ENCODE measurements at regions not wholly inside any gene's neighbourhood (a gene's known extent, or its start where the extent isn't known, plus 50 kb on each side); places are given as distances from the start of the nearest gene placed in this dataset.
"Not testable (repeated sequence)": the region's sequence is repeated elsewhere in the genome, so short reads cannot be mapped to it uniquely, and the experiment has no call there.

DNA sequence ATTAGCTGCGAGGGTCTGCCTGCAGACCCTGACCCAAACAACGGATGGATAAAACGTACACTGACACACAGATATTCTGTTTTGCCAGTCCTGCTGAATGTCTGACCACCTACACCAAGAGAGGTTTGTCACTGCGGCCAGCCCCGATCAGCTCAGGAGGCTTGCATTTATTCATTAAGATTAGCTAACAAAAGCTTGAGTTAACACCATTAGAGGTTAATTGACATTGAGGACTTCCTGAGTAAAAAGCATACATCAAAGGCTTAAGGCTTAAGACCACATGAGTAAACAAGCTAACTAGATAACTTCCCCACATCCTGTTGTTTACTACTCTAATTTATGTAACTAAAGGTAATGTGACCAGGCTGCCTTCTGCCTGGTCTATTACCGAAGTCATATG, 198.1 kb upstream of the TRPC7 start:
- H3K4me3 ChIP-seq, result no peak overlapping the region
- no peaks in the 10 kb centered on the region for H3K9me3 ChIP-seq
- TF ChIP-seq, protein P1, sequence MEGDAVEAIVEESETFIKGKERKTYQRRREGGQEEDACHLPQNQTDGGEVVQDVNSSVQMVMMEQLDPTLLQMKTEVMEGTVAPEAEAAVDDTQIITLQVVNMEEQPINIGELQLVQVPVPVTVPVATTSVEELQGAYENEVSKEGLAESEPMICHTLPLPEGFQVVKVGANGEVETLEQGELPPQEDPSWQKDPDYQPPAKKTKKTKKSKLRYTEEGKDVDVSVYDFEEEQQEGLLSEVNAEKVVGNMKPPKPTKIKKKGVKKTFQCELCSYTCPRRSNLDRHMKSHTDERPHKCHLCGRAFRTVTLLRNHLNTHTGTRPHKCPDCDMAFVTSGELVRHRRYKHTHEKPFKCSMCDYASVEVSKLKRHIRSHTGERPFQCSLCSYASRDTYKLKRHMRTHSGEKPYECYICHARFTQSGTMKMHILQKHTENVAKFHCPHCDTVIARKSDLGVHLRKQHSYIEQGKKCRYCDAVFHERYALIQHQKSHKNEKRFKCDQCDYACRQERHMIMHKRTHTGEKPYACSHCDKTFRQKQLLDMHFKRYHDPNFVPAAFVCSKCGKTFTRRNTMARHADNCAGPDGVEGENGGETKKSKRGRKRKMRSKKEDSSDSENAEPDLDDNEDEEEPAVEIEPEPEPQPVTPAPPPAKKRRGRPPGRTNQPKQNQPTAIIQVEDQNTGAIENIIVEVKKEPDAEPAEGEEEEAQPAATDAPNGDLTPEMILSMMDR (IDR thresholded peaks at IDR 0.05), result no peak
- TF ChIP-seq POLR2A (IDR thresholded peaks at IDR 0.05; ENCODE audit: low read depth) (no peak), EP300 (IDR thresholded peaks at IDR 0.05) (no peak), POLR2AphosphoS5 (IDR thresholded peaks at IDR 0.05) (no peak)
- no peaks in the 10 kb centered on the region for H3K27me3 ChIP-seq
- H3K4me1 ChIP-seq, result no peaks in the 10 kb centered on the region
- H3K27ac ChIP-seq (replicated peaks in 1 of 4), result no peak overlapping the region
- WGBS, result 67% methylated on average over 6 of the region's 6 CpGs
- intact Hi-C loops (cut with DNase I), result no loop called here
- no peaks in the 10 kb centered on the region for H3K36me3 ChIP-seq
- no peak for DNase-seq (ENCODE audit: extremely low spot score)

DNA sequence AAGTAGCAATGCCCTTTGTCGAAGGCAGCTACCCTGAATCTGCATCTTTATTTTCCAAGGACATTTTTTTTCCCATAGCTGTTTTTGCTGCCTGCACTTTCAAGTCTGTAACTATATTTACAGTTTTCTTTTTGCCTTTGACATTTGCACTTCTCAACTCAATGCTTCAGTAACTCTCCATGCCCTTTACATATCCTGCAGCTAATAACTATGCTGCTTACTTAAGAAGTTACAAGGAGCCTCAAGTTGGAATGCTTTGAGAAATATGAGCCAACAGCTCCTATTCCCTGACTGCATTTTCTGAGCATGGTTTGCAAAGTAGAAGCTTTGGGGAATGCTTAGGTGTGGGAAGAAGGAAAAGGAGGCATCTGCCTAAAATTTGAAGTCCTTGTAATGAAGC, 194.8 kb upstream of the TRPC7 start:
- no peak overlapping the region for H3K27ac ChIP-seq (replicated peaks in 1 of 4)
- H3K27me3 ChIP-seq, result no peaks in the 10 kb centered on the region
- H3K4me3 ChIP-seq, result no peak overlapping the region
- TF ChIP-seq POLR2AphosphoS5 (IDR thresholded peaks at IDR 0.05), result no peak
- no peak for TF ChIP-seq POLR2A (IDR thresholded peaks at IDR 0.05; ENCODE audit: low read depth)
- TF ChIP-seq, protein P1 (IDR thresholded peaks at IDR 0.05), result no peak
- no peak for TF ChIP-seq EP300 (IDR thresholded peaks at IDR 0.05)
- no peaks in the 10 kb centered on the region for H3K4me1 ChIP-seq
- WGBS, result 93% methylated on average over 1 of the region's 1 CpG
- DNase-seq (ENCODE audit: extremely low spot score), result no peak
- intact Hi-C loops (cut with DNase I), result no loop called here
- H3K9me3 ChIP-seq, result peaks cover 0 to 15% (median 6%) of the 10 kb centered on the region in 4 donors
- H3K36me3 ChIP-seq, result no peaks in the 10 kb centered on the region

DNA sequence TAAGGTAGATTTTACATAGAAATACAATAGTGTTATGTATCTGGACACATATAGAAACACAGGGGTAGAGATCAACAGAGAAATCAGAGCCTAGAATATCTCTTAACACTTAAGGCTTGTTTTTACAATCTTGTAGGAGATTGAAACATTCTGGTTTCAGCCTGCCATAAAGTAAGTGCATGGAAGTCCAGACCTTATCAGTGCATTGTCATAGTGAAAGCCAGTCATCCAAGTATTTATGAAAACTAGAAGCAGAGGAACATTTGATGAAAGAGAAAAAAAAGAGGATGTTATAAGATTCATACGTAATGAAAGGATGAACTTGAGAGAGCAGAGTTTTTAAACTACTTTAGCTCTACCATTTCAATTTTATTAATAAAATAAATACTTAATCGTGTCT, 194.3 kb upstream of the TRPC7 start:
- 69% methylated on average over 2 of the region's 2 CpGs for WGBS
- Histone ChIP-seq H3K27ac (replicated peaks in 1 of 4) (no peak overlapping the region), H3K4me1 (no peaks in the 10 kb centered on the region), H3K4me3 (no peak overlapping the region), H3K36me3 (no peaks in the 10 kb centered on the region), H3K9me3 (peaks cover 0 to 18% (median 9%) of the 10 kb centered on the region in 4 donors), H3K27me3 (no peaks in the 10 kb centered on the region)
- no peak for DNase-seq (ENCODE audit: extremely low spot score)
- TF ChIP-seq EP300 (IDR thresholded peaks at IDR 0.05) (no peak), POLR2AphosphoS5 (IDR thresholded peaks at IDR 0.05) (no peak), POLR2A (IDR thresholded peaks at IDR 0.05; ENCODE audit: low read depth) (no peak)
- TF ChIP-seq, protein P1 (IDR thresholded peaks at IDR 0.05), result no peak
- intact Hi-C loops (cut with DNase I), result no loop called here

DNA sequence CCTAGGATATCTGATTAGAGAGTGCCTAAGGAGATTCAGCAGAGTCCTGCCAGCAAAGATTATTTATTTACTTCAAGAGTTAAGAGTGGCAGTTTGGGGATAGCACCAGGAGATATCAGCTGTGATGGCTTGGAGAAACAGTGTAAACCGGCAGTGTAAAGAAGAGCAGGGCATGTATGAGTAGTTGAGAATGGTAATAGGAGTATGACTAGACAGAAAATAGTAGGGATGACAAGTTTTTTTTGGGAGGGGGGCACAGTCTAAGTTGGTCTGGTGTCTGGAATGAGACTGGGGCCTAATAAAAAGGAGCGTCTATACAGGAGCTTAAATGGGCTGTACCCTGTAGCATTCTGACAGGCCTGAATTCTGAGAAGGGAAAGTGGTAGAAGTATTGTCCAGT, 181.8 kb upstream of the TRPC7 start:
- H3K4me3 ChIP-seq; intact Hi-C loops (cut with DNase I); H3K27me3 ChIP-seq; DNase-seq (ENCODE audit: extremely low spot score); H3K9me3 ChIP-seq; H3K27ac ChIP-seq (replicated peaks in 1 of 4); H3K36me3 ChIP-seq; H3K4me1 ChIP-seq: not testable (repeated sequence)
- WGBS, result 82% methylated on average over 2 of the region's 2 CpGs

DNA sequence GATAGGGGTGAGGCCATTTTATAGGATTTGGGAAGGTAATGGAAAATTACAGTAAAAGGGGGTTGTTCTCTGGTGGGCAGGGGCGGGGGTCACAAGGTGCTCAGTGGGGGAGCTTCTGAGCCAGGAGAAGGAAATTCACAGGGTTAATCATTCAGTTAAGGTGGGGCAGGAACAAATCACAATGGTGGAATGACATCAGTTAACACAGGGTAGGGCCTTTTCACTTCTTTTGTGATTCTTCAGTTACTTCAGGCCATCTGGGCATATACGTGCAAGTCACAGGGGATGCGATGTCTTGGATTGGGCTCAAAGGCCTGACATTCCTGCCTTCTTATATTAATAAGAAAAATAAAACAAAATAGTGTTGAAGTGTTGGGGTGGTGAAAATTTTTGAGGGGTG, 181.1 kb upstream of the TRPC7 start:
- H3K9me3 ChIP-seq; H3K27ac ChIP-seq (replicated peaks in 1 of 4); H3K36me3 ChIP-seq; H3K27me3 ChIP-seq; DNase-seq (ENCODE audit: extremely low spot score); H3K4me1 ChIP-seq; intact Hi-C loops (cut with DNase I); H3K4me3 ChIP-seq: not testable (repeated sequence)
- 89% methylated on average over 3 of the region's 3 CpGs for WGBS

DNA sequence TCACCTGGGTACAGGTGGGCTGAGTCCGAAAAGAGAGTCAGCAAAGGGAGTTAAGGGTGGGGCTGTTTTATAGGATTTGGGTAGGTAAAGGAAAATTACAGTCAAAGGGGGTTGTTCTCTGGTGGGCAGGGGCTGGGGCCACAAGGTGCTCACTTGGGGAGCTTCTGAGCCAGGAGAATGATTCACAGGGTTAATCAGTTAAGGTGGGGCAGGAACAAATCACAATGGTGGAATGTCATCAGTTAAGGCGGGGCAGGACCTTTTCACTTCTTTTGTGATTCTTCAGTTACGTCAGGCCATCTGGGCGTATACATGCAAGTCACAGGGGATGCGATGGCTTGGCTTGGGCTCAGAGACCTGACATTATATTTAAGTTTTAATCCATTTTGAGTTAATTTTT, 179.7 kb upstream of the TRPC7 start:
- DNase-seq (ENCODE audit: extremely low spot score); H3K27me3 ChIP-seq; H3K4me1 ChIP-seq; H3K4me3 ChIP-seq; H3K36me3 ChIP-seq; H3K27ac ChIP-seq (replicated peaks in 1 of 4); intact Hi-C loops (cut with DNase I); H3K9me3 ChIP-seq: not testable (repeated sequence)
- WGBS, result 73% methylated on average over 5 of the region's 5 CpGs
